ENCODE measurements at regions not wholly inside any gene's neighbourhood (a gene's known extent, or its start where the extent isn't known, plus 50 kb on each side); places are given as distances from the start of the nearest gene placed in this dataset.

DNA sequence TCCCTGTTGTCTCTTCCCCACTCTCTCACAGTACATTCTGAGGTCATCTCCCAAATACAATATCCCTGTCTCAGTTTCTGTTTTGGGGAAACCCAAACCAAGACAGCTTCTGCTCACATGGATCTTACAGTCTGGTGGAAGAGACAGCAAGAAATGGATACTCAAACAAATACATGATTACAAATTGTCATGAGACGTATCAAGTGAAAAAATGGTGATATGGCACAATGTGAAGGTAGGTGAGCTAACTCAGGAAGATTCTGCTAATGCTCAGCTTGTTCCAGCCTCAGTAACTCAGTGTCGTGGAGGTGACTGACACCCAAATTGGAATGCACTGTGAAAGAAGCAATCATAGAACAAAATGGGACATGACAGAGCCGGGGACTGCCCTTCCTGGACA, 68.3 kb downstream of the CHST1 start:
- no peak for DNase-seq

DNA sequence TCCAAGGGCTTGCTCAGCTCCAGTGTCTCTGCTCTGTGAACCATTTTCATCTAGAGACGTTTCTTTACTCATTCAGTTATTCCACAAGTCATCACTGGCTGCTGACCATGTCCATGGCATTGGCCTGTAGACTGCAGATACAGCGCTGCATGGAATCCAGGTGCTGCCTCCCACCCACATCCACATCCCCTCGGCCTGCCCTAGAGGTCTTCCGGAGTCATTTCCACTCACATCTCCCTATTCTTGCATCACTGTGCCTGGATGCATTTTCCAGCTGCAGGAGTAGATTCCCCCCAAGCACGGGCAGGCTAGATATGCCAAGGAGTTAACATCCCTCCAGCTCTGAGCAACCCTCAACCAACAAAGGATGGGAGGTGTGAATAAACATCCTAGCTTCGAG, 68.9 kb downstream of the CHST1 start:
- DNase-seq, result no peak

DNA sequence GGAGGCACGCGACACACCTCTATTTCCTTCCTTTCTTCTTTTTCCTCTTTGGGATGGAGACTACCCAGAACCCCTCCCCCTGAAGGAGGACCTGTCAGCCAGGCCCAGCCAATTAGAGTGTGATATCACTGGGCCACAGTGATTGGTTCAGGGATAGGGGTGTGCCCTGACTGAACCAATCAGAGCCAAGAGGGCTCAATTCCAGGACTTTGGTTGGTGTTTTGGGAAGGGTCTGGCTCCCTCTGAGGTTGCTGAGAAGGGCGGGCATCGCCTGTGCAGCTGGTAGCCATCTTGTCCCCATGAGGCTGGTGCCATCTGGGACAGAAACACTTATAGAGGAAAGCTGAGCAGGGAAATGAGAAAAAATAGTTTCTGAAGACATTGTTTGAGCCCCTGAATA, 71.4 kb downstream of the CHST1 start:
- no peak for DNase-seq

DNA sequence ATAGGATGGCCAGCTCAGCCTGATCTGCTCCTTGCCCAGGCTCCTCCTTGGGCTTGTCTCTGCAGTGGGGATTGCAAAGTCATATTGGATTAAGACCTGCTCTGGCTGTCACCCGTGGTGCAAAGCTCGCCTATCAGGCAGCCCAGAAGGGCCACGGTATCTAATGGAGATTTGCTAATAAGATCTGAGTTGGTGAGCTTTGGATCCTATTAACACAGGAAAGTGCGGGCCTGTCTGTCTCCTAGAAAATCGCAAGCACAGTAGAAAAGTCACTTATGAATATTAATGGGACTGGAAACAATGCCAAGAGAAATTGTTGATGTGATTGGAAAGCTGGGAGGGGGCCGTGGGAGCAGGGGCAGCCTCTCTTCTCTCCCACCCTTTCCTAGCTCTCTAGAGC, 72.8 kb downstream of the CHST1 start:
- no peak for DNase-seq

DNA sequence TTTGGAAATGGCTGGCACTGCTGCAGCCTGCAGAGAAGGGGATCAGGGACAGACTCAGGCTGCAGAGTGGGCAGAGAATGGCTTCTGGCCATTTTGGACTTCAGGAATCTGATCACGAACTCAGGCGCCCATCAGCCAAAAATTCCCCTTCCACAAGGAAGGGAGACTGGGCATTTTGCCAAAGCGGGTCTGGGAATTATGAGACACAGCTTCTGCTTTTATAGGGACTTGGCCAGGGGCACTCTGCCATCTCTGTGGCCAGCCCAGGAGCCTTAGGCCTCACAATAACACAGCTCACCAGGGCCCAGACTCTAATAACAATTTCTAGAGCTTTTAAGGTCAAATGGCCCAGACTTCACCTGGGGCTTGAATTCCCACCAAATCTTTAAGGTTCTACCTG, 74.7 kb downstream of the CHST1 start:
- no peak for DNase-seq

DNA sequence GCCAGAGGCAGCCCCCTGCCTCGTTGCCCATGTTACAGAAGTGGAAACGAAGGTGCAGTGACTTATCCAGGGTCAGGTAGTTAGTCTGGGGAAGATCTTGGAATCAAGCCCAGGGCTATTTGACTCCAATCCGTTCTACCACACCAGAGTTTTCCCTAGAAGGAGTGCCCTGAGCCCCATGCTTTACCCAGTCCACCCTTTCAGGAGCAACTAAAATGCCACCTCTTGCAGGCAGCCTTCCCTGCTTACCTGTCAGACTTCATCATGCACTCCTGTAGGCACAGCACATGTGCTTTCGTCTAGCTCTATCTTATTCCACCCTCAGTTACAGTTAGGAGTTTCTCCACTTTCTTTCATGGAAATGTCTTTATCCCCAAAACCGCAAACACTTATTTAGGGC, 80.2 kb downstream of the CHST1 start:
- no peak for DNase-seq

DNA sequence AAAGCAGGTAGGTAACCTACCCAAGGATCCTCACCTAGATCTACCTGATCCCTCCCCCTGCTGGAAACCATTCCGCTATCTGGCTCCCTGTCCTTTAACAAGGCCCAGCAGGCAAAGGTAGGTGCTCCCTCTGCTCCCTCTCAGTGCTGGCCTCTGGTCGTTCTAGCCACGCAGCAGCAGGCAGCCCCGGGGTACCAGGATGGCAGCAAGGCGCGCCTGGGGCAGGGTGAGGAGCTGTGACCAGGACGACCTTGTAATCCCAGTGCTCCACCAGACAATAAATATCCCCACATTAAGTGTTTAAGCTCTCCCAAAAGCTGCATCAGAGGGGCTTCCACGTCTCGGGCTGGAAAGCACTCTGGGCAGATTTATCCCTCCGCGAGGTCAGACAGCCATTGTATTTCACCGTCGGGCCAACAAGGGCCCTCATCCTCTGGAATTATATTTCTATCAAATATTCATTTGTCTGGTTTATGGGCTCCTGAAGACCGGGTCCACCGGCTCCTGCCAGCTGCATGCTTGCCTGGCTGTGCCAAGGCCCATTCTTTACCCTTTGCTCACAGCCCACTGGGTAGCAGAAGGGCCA, 81.3 kb downstream of the CHST1 start:
- DNase-seq, result no peak

DNA sequence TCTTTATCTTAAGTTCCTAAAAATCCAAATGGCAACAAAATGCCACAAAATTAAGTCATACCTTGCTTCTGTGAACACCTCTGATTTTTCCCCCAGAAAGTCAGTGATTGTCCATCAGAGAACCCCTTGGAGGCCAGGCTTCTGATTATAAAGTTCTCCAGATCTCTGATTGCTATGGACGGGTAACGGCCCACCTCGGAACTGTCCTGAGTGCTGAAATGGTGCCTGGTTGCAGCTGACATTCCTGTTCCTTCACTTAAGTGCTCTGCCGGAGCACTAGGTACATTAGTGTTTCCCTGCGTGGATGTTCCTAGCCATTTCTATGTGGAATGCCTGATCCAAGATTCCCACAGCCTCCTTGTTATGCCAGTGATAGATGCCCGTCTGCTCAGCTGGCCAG, 85.0 kb downstream of the CHST1 start:
- DNase-seq, result no peak

DNA sequence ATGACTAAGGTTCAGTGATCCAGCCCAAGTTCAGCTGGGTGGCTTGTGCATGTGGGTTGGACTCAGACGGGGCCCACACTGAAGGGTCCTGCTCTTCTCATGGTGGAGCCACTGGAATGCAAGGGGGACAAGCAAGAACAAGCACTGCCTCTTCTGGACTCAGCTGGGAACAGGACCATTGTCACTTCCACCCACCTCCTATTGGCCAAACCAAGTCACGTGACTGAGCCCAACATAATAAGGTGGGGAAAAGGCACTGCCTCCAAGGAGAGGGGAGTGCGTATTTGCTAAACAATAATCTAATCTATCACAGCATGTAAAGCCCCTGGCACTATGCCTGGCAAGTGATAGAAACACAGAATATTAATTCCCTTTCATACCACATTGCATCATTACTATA, 87.1 kb downstream of the CHST1 start:
- DNase-seq, result no peak

DNA sequence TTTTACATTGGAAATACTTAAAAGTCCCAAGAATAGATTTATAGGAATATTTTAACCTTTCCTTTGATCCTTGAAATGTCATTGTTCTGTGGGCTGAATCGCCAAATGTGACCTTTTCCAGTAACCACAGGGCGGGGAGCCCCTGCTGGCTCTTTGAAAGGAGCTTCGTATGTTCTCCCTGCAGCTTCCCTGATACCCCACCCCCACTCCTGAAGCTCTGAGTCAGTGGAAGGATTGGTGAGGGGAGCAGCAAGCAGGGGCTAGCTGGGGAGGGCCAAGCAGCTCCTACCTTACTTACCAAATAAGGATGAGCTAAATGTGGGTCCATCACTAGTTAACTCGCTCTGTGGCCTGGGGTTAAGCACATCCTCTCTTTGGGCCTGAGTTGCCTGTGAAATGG, 87.7 kb downstream of the CHST1 start:
- no peak for DNase-seq

DNA sequence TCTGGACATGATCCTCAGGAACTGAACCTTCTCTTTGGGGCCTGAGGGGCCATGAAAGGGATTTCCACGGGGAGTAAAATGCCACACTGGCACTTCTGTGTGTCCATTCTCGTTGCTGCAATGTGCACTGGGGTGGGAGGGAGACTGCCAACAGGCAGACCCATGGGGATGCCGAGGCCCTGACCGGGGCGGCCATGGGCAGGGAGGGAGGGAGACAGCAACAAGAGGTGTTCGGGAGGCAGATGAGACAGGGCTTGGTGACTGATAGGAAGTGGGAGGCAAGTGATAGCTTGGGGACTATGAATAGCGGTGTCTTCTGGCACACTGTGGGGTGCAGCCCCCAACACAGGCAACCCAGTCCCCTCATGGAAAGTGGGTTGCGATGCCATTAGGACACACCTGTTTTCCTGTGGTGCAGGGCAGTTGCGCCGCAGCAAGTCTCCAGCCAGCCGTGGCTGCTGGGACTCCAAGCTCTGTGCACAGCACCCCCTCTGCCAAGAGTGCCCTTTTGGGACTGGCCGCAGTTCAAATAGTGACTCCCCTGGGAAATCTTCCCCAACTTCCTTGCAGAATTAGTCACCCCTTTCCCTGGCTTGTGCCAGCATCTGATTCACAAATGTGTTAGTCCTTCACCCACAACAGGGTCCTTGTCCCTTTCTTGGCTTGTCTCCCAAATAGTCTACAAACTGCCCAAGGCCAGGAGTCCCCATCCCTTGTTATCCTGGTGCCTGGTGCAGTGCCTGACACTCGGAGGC, 88.8 kb downstream of the CHST1 start:
- no peak for DNase-seq

DNA sequence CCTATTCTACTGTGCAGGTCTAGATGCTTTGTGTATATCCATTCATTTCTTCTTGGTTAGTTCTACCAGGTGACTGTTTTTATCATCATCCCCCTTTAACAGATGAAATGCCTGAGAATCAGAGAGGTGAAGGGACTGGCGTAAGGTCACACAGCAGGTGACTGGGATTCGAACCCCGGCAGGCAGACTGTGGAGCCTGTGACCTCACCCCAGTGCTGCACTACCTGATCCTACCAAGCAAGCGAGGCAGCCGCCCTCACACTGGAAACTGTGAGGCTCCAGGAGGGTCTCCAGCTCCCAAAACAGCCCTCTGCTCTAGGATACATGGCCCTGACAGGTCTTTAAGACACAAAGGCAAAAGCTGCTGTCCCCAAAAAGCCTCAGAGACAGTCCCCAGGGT, 91.7 kb downstream of the CHST1 start:
- DNase-seq, result no peak

DNA sequence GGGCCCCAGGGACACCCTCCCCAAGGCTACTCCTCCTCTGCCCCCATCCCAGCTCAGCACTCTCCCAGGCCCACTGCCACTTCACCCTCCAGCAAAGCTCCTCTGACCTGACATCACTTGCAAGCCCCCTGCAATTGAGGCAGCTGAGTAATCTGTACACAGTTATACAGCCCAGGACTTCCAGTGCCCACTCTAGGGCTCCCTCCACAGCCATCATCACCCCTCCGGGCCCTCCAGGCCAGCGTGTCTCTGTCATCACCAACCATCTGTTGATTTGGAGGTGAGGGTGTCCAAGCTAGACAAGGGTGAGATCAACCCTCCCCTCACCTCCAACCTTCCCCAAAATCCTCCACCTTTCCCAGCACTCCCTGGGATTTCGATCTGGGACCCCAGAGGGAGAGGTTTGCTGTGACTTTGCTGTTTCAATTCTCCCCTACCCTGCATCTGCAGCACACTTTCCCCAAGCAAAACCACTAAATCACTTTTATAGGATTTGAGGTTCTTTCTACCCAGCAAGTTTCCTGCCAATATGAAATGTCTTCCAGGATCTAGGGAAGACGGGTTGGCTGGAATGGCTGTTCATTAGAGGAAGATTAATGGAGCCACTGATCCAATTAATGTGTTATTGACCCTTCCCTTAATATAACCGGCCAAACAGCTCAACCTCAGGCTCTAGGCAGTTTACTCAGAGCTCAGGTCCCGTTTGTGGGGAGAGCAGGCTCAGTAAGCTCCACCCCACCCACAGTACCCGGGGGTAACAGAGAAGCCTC, 92.9 kb downstream of the CHST1 start:
- DNase-seq, result no peak

DNA sequence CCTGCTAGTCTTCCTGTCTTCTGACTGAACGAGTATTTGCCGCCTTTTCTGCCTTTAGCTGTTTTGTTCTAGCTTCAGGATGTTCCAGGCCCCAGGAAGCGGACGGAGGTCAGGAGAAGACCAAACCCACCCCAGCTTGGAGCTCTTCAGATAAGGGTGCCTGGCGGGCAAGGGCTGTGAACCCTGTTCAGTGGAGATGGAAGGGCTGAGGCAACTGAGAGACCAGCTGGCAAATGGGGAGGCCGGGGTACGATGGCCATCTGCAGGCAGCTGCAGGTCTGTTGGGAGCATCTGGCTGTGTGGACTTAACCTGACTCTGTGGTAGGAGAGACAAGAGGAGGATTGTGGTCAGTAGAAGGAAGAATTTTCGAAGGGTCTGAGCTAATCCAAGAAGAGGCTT, 95.6 kb downstream of the CHST1 start:
- no peak for DNase-seq

DNA sequence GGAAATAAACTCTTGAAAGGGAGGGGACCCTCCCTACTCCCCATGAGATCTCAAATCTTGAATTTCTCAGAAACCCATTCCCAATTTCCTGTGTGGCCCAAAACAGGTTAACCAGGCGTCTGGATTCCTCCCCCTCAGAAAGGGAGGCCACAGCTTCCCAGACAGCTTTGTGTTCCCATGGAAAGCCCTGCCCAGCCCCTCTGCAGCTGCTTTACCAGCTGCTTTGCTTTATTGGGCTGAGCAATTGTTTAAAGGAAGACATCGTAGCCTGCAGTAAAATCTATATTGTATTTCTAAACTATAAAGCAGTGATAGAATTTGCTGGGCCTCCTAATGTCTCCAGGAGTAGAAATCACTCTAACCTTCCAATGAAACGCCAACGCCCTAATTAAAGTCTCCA, 97.4 kb downstream of the CHST1 start:
- DNase-seq, result no peak

DNA sequence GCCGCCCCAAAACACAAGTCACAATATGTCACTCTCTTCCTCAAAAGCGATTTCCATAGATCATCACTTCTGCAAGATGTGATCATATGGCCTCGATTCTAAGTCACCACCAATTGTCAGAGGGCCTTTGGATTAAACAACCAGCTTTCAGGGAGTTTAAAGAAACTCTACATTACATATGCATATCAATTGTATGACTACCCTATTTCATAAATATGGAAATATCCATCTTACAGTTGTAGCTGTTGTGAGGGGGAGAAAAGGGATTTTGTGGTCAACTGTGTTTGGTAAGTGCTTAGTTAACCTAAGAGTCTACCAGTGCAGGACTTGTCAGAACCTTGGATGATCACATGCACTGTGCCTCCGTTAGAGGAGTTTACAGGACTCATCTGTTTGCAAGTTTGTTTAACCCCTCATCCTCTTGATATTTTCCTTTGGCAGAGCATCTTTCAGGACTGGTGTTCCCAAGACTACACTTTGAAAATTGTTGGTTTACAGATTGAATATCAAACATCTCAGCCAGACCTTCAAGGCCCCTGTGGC, 99.9 kb downstream of the CHST1 start:
- DNase-seq, result no peak

DNA sequence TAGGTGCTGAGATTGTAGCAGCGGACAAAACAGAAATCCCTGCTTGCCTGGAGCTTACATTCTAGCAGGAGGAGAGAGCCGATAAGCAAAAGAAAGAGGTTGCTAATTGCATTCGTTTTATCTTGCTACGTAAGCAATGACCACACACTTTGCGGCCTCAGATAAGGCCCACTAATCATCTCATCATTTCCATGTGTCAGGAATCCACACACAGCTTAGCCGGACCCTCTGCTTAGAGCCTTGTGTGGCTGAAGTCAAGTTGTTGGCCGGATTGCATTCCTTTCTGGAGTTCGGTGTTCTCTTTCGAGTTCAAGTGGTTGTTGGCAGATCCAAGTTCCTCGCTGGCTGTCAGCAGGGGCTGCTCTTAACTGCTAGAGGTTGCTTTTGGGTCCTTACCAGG, 101.6 kb downstream of the CHST1 start:
- DNase-seq, result no peak

DNA sequence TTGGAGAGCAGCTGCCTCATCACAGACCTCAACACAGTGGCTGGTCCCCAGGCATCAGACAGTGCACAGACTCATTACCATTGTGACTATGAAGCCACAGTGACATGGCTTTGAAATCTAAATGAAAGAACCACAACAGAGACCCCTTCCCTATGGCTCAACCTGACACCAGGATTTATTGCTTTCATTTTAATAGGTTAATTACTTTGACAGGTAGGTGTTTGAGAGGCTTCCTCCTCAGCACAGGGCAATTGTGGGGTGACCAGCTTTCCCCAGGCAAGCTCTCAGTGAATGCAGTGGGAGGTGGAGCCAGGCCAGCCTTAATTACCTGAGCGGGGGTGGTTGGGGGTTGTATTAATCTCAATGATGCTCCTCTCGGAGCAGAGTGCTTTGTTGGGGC, 102.3 kb downstream of the CHST1 start:
- no peak for DNase-seq

DNA sequence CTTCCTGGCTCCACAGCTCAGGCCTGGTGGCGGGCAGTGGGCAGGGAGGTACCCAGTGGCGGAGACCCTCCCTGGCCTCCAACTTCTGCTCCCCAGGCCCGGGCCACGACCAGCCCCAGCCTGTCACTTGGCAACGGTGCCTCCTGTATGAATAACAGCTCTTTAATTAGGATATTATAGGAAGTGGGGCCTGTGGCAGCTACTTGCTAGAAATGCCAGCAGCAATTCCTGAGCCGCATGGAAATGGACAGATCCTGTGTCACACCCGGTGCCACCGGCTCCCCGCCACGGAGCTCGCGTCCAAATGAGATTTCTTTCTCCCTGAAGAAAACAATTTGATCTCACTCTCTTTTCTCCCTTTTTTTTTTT, 104.5 kb downstream of the CHST1 start:
- no peak for DNase-seq

DNA sequence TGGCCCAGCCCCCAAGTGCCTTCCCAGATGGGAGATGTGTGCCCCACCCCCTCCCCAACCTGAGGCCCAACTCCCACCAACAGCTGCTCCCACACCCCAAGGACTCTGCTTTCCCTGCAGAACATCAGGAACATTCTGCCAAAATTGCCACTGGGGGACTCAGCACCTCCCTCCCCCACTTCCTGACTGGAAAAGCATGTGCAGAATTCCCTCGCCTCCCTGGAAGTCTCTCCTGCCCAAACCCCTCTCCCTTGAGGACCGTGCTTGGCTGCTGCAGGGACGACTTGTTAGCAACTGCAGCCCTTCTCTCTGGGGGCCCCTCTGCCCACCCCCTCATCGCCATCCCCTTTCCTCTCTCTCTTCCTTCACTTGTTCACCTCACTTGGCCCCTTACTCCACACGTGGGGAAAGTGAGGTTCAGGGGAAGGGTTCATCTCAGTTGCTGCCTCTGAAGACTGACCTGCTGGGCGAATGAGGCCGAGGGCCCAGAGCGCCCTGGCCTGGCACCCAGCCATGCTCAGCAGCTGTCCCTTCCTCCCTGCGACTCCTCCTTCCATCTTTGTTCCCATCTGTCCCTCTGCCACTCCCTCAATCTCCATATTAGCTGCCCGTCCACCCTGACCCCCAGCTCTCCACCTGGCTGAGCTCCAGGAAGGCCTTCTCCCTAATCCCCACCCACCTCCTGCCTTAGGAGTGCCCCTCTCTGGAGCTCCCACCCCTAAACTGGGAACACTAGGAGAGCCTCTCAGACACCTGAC, 105.1 kb downstream of the CHST1 start:
- DNase-seq, result no peak

DNA sequence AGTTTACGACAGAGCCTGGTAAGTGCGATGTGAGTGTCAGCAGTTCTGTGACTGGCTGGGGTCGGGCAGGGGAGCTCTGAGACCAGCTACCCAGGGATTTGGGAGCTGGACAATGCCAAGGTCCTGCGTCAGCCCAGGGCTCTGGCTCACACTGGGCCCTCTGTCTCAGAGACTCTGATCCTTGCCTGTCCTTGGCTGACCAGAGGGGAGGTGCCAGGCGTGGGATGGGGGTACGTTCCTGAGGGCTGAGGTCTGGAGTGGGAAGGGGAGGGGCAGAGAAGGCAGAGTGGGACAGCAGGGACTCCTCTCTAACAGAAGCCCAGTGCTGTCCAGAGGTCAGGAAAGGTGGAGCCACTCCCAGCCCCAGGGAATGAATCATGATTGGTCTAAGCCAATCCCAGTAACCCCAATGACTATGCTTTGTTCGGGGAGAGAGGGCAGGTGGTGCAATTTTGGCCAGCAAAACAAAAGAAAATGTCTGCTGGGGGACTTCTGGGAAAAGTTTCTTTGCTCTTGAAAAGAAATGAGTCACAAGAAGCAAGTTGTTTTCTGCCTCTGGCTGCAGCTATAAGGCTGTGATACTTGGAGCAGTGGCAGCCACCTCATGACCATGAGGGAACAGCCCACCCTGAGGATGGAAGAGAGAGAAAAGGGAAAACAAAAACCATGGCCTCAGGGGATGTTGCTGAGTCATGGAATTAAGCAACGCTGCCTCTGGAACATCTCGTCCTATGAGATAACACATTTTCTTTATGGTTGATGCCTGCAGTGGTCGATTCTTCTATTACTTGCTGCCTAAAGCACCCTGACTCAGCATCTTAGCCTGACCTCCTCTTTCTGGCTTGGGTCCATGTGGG, 108.3 kb downstream of the CHST1 start:
- DNase-seq, result no peak

DNA sequence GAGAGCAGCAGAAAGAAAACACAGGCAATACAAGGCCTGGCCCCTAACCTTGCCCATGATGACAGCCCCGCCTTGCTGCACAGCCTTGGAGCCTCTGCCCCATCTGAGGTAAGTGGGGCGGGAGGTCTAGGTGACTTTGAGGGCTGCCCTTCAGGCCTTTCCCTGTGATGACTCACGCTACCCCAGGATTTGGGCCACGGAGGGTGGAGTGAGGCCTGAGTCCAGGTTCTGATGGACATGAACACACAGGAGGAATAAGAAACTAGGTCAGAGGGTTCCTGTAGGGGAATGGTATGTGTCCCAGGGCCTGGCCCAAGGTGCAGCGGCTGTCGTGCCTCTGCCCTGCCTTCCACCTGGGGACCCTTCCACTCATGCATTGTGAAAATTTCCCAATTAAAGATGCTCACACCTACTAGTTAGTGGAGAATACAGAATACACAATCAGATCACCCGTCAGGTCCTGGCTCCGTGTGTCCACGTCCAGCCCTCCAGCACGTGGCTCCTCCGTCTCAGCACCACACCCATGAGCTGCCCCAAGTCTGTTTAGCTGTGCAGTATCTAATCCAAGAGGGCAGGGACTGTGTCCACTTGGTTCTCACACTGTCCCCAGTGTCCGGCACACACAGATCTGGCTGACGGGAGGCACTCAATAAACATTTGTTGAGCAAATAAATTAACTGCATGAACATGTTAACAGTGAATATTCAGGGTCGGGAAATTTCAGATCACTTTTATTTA, 111.0 kb downstream of the CHST1 start:
- no peak for DNase-seq
